GM12891 (cell line): ENCODE measurements at regions not wholly inside any gene's neighbourhood (a gene's known extent, or its start where the extent isn't known, plus 50 kb on each side); places are given as distances from the start of the nearest gene placed in this dataset.

Experiments
- DNase-seq: peaks from one replicate; pipeline ENCODE4 v3.0.0; 2011; ENCODE audit warnings: low spot score; ENCODE audit not compliant: insufficient read length
- FAIRE-seq: peaks from 2 replicates; lab custom pipeline; 2011; peaks lifted over from hg19 to GRCh38; lab: Jason Lieb, UNC
- PAX5 ChIP-seq: IDR thresholded peaks from 2 replicates; pipeline ENCODE4 v1.6.1; 2011; ENCODE audit warnings: low read length, moderate library complexity, mild to moderate bottlenecking; ENCODE audit not compliant: insufficient read depth, severe bottlenecking
- POLR2A ChIP-seq: IDR thresholded peaks from 2 replicates; pipeline ENCODE4 v1.6.1; 2011; ENCODE audit warnings: low read depth, low read length, control low read depth
- POLR2AphosphoS5 ChIP-seq: IDR thresholded peaks from 2 replicates; pipeline ENCODE4 v1.6.1; 2011; ENCODE audit warnings: low read depth, low read length, control low read depth
- POU2F2 ChIP-seq: IDR thresholded peaks from 2 replicates; pipeline ENCODE4 v1.6.1; 2011; ENCODE audit warnings: low read depth, mild to moderate bottlenecking, control low read depth, low read length, moderate library complexity
- SPI1 ChIP-seq: IDR thresholded peaks from 2 replicates; pipeline ENCODE4 v1.6.1; 2011; ENCODE audit warnings: low read depth, low read length, control low read depth
- TAF1 ChIP-seq: IDR thresholded peaks from 2 replicates; pipeline ENCODE4 v1.6.1; 2011; ENCODE audit warnings: low read depth, low read length, control low read depth

DNA sequence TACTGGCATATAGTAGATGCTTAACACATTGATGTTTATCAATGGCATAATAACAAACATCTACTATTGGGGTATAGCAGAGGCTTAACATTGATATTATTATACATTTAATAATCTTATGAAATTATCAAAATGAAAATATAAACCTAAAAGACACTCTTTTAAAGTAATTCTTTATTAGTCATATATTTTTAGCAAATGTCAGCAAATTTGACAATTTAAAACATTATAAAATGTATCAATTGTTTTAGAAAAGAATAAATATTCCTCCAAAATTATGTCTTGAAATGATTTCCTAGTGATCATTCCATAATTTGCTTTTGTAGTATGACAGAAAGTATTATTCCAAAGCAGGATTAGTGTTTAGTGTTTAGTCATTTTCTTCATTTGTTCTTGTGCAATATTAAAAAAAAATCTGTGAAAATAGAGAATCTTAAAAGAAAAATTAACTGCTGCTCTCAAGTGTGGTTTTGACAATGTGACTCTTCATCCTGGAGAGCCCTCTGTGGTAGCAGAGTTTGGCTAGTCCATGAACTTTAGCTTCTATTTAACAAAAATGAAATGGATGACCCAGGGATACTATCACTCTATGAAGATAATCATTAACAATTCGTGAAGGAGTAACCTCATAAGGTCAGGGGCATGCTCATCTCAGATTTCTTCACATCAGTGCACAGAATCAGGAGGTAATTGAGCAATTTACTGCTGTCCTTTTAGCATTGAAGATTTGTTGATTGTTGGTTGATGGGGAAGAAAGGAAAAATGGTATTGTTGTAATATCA lies 1018.5 kb downstream of the LRFN5 start:
- TF ChIP-seq SPI1, result no peak
- no peak for TF ChIP-seq POU2F2
- TF ChIP-seq POLR2A, result no peak
- no peak for TF ChIP-seq POLR2AphosphoS5
- no peak for TF ChIP-seq PAX5
- TF ChIP-seq TAF1, result no peak
- DNase-seq, result no peak
- FAIRE-seq, result no peak

DNA sequence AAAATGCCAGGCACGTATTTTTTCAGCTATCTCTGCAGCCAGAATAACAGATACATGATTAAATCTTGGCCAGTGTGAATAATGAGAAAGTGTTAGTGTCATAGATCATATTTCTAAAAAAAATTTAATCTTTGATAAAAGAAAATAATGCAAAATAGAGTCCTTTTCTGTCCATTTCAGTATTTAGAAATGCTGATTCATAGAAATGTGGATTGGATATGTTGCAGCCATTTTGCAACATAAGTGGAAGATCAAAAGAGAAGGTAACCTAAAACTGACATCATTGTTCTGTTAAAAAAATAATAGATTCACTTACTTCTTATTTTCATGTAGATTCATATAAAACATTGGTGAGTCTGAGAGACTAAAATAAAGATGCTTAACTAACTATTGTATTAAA lies 1010.3 kb downstream of the LRFN5 start:
- DNase-seq, result no peak
- FAIRE-seq, result no peak
- TF ChIP-seq TAF1 (no peak), POLR2AphosphoS5 (no peak), PAX5 (no peak), POLR2A (no peak), POU2F2 (no peak), SPI1 (no peak)

DNA sequence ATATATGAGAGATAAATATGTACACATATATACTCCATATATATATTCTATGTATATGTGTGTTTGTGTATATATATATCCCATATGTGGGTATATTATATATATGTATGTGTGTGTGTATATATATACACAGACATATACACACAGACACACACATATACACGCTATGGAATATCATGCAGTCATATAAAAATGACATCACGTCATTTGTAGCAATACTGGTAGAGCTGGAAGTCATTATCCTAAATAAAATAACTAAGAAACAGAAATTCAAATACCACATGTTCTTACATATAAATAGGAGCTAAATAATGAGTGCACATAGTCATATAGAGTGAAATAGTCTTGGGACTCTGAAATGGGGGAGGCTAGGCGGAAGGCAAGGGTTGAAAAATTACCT lies 1000.2 kb downstream of the LRFN5 start:
- FAIRE-seq, result no peak

DNA sequence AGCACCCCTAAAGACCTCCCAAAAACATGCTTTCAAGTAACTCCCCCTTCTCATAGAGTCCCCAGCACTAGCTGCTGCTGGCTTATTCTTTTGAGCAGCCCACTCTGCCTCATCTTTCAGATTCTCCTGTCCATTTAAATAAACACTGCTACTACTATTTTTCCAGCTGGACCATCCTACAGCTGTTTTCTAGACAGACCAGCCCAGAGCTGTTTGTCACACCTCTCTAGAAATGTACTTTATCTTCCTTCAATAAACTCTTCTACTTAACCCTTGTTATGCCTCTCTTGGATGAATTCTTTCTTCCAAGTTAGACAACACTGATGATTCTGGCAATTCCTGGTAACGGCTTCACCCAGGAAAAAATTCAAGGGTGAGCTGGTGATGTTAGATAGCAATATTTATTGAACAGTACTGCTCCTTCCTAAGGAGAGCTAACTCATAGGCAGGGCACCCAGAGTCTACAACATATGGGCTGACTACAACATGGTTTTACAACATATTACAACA lies 995.7 kb downstream of the LRFN5 start:
- FAIRE-seq (no peak), DNase-seq (no peak)
- TF ChIP-seq POLR2AphosphoS5, result no peak
- TF ChIP-seq POU2F2, result no peak
- no peak for TF ChIP-seq PAX5
- TF ChIP-seq SPI1, result no peak
- TF ChIP-seq TAF1, result no peak
- TF ChIP-seq POLR2A, result no peak

More for the DNA sequence above, 1000.2 kb downstream of the LRFN5 start:
- TF ChIP-seq SPI1 (no peak), POLR2AphosphoS5 (no peak), PAX5 (no peak), POU2F2 (no peak), POLR2A (no peak), TAF1 (no peak)
- DNase-seq, result no peak

DNA sequence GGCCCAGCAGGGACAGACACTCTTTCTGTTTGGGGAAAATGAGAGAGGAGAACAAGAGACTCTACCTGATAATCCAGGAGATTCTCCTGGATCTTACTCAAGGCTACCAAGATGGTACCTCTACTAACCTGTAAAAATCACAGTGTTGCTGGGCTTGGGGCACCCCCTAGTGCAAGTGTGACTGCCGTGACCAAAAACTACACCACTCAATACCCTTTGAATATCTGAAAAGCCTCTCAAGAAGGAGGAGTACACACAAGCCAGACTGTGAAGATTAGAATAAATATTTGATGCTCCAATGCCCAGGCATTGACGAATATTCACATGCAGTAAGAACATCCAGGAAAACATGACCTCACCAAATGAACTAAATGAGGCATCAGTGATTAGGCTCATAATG lies 965.4 kb downstream of the LRFN5 start:
- no peak for TF ChIP-seq POLR2AphosphoS5
- no peak for TF ChIP-seq TAF1
- TF ChIP-seq PAX5, result no peak
- no peak for TF ChIP-seq SPI1
- TF ChIP-seq POU2F2, result no peak
- TF ChIP-seq POLR2A, result no peak
- DNase-seq (no peak), FAIRE-seq (no peak)

DNA sequence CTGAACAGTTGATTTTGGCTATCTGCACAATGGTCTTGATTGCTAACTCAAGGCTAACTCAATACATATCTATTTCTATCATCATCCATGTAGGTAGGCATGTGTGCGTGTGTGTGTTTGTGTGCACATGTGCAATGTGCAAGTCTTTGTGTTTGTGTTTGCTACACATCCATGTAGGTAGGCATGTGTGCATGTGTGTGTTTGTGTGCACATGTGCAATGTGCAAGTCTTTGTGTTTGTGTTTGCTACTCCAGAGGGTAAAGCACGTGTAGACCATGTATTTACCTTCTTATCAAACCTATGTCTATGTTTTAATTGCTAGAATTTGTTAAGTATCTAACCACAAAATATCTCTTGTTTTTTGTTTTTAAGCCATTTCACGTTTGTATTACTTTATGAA lies 962.6 kb downstream of the LRFN5 start:
- FAIRE-seq (no peak), DNase-seq (no peak)
- TF ChIP-seq POLR2A (no peak), SPI1 (no peak), PAX5 (no peak), POU2F2 (no peak)

DNA sequence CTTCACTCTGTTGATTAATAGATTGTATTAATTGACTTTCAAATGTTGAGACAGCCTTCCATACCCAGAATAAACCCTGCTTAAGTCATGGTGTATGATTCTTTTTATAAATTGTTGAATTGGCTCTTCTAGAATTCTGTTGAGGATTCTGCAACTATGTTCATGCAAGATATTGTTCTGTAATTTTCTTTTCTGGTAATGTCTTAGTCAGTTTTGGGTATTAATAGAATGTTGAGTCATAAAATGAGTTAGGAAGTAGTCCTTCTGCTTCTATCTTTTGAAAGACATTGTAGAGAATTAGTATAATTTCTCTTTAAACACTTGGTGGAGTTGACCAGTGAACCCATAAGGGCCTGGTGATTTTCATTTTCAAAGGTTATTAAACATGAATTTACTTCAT lies 958.9 kb downstream of the LRFN5 start:
- no peak for FAIRE-seq
- TF ChIP-seq POLR2A (no peak), POU2F2 (no peak), SPI1 (no peak), POLR2AphosphoS5 (no peak), PAX5 (no peak), TAF1 (no peak)
- no peak for DNase-seq

DNA sequence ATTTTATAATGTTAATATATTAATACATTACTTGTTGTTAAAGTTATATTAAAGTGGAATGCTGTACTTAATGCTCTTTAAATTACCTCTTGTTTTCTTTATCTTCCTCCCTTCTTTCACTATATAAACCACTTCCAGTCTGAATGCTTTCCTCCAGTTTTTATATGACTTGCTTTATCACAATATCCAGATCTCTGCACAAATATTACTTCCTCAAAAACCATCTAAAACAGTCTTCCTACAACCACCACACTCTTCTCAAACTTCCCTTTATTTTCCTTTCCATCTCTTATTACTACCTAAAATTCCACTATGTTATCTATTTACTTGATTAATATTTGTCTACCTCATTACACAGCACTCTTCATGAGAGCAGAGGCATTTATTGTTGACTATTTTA lies 956.6 kb downstream of the LRFN5 start:
- TF ChIP-seq POLR2A (no peak), TAF1 (no peak), POLR2AphosphoS5 (no peak), POU2F2 (no peak), SPI1 (no peak), PAX5 (no peak)
- FAIRE-seq (no peak), DNase-seq (no peak)

DNA sequence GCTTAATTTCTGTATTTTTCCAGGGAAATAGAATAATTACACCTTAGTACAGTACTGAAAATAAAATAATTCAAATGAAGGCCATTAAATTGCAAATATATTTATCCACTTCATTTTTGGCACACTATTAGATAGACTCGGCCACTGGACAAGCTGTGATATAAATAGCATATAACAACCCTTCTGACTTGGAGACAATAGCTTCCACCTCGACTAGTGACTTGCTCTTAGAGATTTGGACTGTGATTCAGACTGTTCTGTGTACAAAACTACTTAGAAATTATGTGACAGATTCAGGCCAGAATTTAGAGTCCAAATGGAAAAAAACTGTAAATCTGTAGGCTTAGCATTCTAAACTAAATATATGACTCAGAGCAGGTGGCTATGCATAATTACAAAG lies 949.9 kb downstream of the LRFN5 start:
- DNase-seq, result no peak
- TF ChIP-seq POLR2A, result no peak
- no peak for TF ChIP-seq POLR2AphosphoS5
- TF ChIP-seq TAF1, result no peak
- no peak for TF ChIP-seq PAX5
- TF ChIP-seq SPI1, result no peak
- TF ChIP-seq POU2F2, result no peak
- no peak for FAIRE-seq

DNA sequence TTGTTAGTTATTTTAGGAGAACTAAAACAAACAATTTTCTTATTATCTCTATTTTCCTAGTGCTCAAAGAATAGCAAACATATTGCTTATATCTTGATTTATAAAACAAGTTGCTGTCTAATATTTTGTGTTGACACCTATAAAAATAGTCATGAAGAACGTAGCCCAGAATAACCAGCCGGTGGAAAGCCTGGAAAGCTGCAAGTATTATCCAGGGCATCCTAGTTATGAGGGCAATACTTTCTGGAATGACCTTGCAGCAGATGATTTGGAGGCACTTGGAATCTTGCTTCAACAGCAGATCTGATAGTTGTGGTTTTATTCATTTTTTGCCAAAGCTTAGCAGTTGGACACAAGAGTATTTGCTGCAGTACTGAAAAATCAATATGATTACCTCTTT lies 948.7 kb downstream of the LRFN5 start:
- DNase-seq (no peak), FAIRE-seq (no peak)
- TF ChIP-seq POLR2AphosphoS5, result no peak
- no peak for TF ChIP-seq POU2F2
- TF ChIP-seq SPI1, result no peak
- TF ChIP-seq POLR2A, result no peak
- TF ChIP-seq TAF1, result no peak
- no peak for TF ChIP-seq PAX5

DNA sequence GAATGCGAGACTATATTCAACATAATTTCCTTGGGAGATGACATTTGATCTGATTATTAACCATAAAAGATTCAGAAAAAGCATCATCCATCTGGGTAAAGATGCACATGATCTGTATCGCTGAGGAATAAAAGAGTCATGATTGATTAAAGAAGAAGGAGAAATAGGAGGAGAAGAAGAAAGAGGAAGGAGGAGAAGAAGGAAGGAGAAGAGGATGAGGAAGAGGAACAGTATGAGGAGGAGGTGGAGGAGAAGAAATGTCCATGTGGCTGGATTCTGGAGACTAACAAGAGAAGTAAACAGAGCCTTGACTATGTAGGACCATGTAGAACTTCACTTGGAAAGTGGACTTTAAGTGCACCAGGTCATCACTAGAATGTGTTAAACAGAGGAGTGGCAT lies 947.4 kb downstream of the LRFN5 start:
- DNase-seq (no peak), FAIRE-seq (no peak)
- TF ChIP-seq POU2F2, result no peak
- no peak for TF ChIP-seq TAF1
- no peak for TF ChIP-seq POLR2A
- no peak for TF ChIP-seq PAX5
- TF ChIP-seq SPI1, result no peak
- no peak for TF ChIP-seq POLR2AphosphoS5

DNA sequence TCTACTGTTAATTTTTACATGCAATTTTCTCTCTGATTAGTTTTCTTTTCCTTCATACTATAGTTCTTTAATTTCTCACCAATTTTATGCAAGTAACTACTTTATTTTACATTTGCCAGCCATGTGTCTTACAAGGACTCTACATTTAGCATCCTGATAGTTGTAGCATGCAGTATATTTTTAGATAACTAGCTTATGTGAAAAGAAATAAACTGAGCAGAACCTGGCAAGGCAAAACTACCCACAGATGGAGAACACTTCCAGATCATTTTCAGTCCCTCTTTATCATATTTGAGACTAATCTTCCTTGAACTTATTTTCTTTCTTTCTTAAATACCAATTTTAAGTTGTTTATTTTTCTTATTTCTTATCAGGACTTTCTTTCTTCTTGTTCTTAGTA lies 943.6 kb downstream of the LRFN5 start:
- DNase-seq (no peak), FAIRE-seq (no peak)
- no peak for TF ChIP-seq POLR2AphosphoS5
- no peak for TF ChIP-seq PAX5
- no peak for TF ChIP-seq SPI1
- TF ChIP-seq TAF1, result no peak
- no peak for TF ChIP-seq POU2F2
- TF ChIP-seq POLR2A, result no peak
